ENCODE measurements at regions not wholly inside any gene's neighbourhood (a gene's known extent, or its start where the extent isn't known, plus 50 kb on each side); places are given as distances from the start of the nearest gene placed in this dataset.

GRCh38 chr13:108360139-108360538 lies 90.6 kb downstream of the TNFSF13B start:
- no peak overlapping the region for H3K4me3 ChIP-seq

DNA sequence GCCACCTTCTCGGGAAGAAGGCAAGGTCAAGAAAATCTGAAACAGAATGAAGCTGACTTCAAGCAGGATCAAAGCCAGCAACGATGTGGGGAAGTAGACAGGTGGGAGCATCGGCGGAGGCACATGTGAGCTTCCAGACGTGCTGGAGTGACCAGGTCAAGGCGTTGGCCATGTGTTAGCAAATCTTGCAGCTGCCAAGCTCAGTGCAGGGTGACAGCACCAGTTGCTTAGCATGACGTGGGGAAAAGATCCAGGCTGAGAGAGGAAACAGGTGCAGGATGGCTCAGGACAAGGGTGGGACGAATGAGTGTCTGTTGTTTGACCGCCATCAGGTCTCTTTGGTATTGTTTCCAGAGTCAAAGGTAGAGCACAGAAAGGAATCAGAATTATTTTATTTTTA lies 92.3 kb downstream of the TNFSF13B start:
- Histone ChIP-seq H3K4me1 (ENCODE audit: insufficient read depth) (no peaks in the 10 kb centered on the region), H3K9me2 (replicated peaks; ENCODE audit: insufficient read depth) (no peaks in the 10 kb centered on the region), H4K20me1 (ENCODE audit: insufficient read depth, poor library complexity, severe bottlenecking) (no peaks in the 10 kb centered on the region), H3K4me2 (no peak overlapping the region), H3K79me2 (no peaks in the 10 kb centered on the region), H2AFZ (no peak overlapping the region), H3K4me3 (no peak overlapping the region), H3K27ac (no peak overlapping the region), H3K27me3 (no peaks in the 10 kb centered on the region), H3K36me3 (replicated peaks; ENCODE audit: insufficient read depth, low read depth) (no peaks in the 10 kb centered on the region), H3K9me3 (ENCODE audit: low read depth) (no peaks in the 10 kb centered on the region)
- TF ChIP-seq CTCF (IDR thresholded peaks at IDR 0.05; ENCODE audit: poor library complexity) (no peak), EZH2phosphoT487 (IDR thresholded peaks at IDR 0.05; ENCODE audit: low read depth, severe bottlenecking, unreplicated experiment) (no peak), EZH2 (IDR thresholded peaks at IDR 0.05; ENCODE audit: borderline replicate concordance) (no peak)
- DNase-seq (ENCODE audit: low spot score), result no peak
- 83% methylated on average over 9 of the region's 9 CpGs for WGBS (ENCODE audit: low lambda C conversion rate, missing lambda C conversion rate)

More at GRCh38 chr13:108360139-108360538, 90.6 kb downstream of the TNFSF13B start:
- Histone ChIP-seq H3K79me2 (no peaks in the 10 kb centered on the region), H3K36me3 (replicated peaks; ENCODE audit: insufficient read depth, low read depth) (no peaks in the 10 kb centered on the region), H3K9me3 (ENCODE audit: low read depth) (no peaks in the 10 kb centered on the region), H3K9me2 (replicated peaks; ENCODE audit: insufficient read depth) (no peaks in the 10 kb centered on the region), H4K20me1 (ENCODE audit: insufficient read depth, poor library complexity, severe bottlenecking) (no peaks in the 10 kb centered on the region), H3K4me1 (ENCODE audit: insufficient read depth) (no peaks in the 10 kb centered on the region), H3K27me3 (no peaks in the 10 kb centered on the region), H3K4me2 (no peak overlapping the region), H3K27ac (no peak overlapping the region), H2AFZ (no peak overlapping the region)
- TF ChIP-seq EZH2 (IDR thresholded peaks at IDR 0.05; ENCODE audit: borderline replicate concordance) (no peak), EZH2phosphoT487 (IDR thresholded peaks at IDR 0.05; ENCODE audit: low read depth, severe bottlenecking, unreplicated experiment) (no peak), CTCF (IDR thresholded peaks at IDR 0.05; ENCODE audit: poor library complexity) (no peak)
- WGBS (ENCODE audit: low lambda C conversion rate, missing lambda C conversion rate), result 82% methylated on average over 2 of the region's 2 CpGs
- no peak for DNase-seq (ENCODE audit: low spot score)

DNA sequence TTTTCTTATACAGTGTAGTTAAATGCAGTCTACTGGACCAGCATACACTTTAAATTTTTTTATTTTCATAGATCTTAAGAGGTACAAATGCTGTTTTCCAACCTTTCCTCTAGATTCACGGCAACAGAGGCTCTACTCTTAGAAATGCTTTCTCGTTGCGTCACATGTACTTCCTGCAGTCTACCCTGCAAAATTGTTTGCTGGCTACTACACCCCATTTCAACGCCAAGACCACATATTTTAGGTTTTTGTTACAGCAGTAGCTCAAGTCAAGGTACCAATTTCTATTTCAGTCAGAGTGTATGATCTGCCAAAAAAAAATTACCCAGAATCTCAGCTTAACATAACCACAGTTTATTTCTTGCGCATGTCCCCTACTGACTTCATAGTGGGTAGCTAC lies 94.1 kb downstream of the TNFSF13B start:
- H2AFZ ChIP-seq, result no peak overlapping the region
- no peak overlapping the region for H3K4me3 ChIP-seq
- H4K20me1 ChIP-seq (ENCODE audit: insufficient read depth, poor library complexity, severe bottlenecking), result no peaks in the 10 kb centered on the region
- no peaks in the 10 kb centered on the region for H3K4me1 ChIP-seq (ENCODE audit: insufficient read depth)
- H3K27me3 ChIP-seq, result no peaks in the 10 kb centered on the region
- no peaks in the 10 kb centered on the region for H3K79me2 ChIP-seq
- no peaks in the 10 kb centered on the region for H3K9me3 ChIP-seq (ENCODE audit: low read depth)
- WGBS (ENCODE audit: low lambda C conversion rate, missing lambda C conversion rate), result 95% methylated on average over 5 of the region's 5 CpGs
- no peaks in the 10 kb centered on the region for H3K36me3 ChIP-seq (replicated peaks; ENCODE audit: insufficient read depth, low read depth)
- no peak overlapping the region for H3K27ac ChIP-seq
- DNase-seq (ENCODE audit: low spot score), result no peak
- no peak overlapping the region for H3K4me2 ChIP-seq
- no peaks in the 10 kb centered on the region for H3K9me2 ChIP-seq (replicated peaks; ENCODE audit: insufficient read depth)
- no peak for TF ChIP-seq CTCF (IDR thresholded peaks at IDR 0.05; ENCODE audit: poor library complexity)
- TF ChIP-seq EZH2phosphoT487 (IDR thresholded peaks at IDR 0.05; ENCODE audit: low read depth, severe bottlenecking, unreplicated experiment), result no peak
- no peak for TF ChIP-seq EZH2 (IDR thresholded peaks at IDR 0.05; ENCODE audit: borderline replicate concordance)

GRCh38 chr13:108365255-108365654 lies 95.7 kb downstream of the TNFSF13B start:
- H3K27me3 ChIP-seq, result no peaks in the 10 kb centered on the region
- no peaks in the 10 kb centered on the region for H3K36me3 ChIP-seq (replicated peaks; ENCODE audit: insufficient read depth, low read depth)
- H3K4me2 ChIP-seq, result no peak overlapping the region
- no peak overlapping the region for H2AFZ ChIP-seq
- DNase-seq (ENCODE audit: low spot score), result no peak
- no peaks in the 10 kb centered on the region for H3K9me2 ChIP-seq (replicated peaks; ENCODE audit: insufficient read depth)
- no peaks in the 10 kb centered on the region for H3K79me2 ChIP-seq
- H4K20me1 ChIP-seq (ENCODE audit: insufficient read depth, poor library complexity, severe bottlenecking), result no peaks in the 10 kb centered on the region
- 68% methylated on average over 4 of the region's 4 CpGs for WGBS (ENCODE audit: low lambda C conversion rate, missing lambda C conversion rate)
- H3K4me3 ChIP-seq, result no peak overlapping the region
- TF ChIP-seq CTCF (IDR thresholded peaks at IDR 0.05; ENCODE audit: poor library complexity) (no peak), EZH2 (IDR thresholded peaks at IDR 0.05; ENCODE audit: borderline replicate concordance) (no peak), EZH2phosphoT487 (IDR thresholded peaks at IDR 0.05; ENCODE audit: low read depth, severe bottlenecking, unreplicated experiment) (no peak)
- H3K27ac ChIP-seq, result no peak overlapping the region
- no peaks in the 10 kb centered on the region for H3K4me1 ChIP-seq (ENCODE audit: insufficient read depth)
- H3K9me3 ChIP-seq (ENCODE audit: low read depth), result no peaks in the 10 kb centered on the region
